HG03342 (cell line): ENCODE measurements at regions not wholly inside any gene's neighbourhood (a gene's known extent, or its start where the extent isn't known, plus 50 kb on each side); places are given as distances from the start of the nearest gene placed in this dataset.

Experiments used
- ATAC-seq: cut with Tn5 transposase; IDR thresholded peaks from one replicate; pipeline ENCODE4 v1.9.1; 2021; ENCODE audit warnings: mild to moderate bottlenecking, moderate library complexity; ENCODE audit not compliant: unreplicated experiment

DNA sequence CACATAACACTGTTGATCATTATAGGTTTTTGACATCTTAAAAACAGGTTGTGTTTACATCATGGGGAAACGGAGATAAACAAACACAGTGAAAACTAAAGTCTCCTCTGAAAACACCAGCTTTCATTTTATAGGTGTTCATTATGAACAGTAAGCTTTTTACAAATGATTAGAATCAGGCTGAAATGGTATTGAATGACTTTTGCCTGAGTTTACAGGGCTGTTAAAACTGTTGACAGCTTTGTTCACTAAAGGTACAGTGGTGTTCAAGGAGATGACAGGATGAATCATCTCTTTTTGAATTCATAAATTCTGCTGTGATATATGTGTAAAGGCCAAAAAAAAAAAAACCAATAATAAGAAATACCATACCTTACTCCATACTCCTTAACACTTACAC lies 184.6 kb upstream of the CNTN5 start:
- ATAC-seq = no peak

DNA sequence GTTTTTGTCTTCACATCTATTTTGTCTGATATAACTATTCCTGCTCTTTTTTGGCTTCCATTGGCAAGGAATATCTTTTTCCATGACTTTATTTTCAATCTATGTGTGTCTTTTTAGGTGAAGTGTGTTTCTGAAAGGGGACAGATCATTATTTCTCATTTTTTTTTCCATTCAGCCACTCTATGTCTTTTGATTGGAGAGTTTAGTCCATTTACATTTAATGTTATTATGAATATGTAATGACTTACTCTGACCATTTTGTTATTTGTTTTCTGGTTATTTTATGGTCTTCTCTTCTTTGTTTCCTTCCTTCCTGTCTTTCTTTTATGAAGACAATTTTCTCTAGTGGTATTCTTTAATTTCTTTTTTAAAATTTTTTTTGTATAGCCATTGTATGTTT lies 178.6 kb upstream of the CNTN5 start:
- no peak for ATAC-seq

DNA sequence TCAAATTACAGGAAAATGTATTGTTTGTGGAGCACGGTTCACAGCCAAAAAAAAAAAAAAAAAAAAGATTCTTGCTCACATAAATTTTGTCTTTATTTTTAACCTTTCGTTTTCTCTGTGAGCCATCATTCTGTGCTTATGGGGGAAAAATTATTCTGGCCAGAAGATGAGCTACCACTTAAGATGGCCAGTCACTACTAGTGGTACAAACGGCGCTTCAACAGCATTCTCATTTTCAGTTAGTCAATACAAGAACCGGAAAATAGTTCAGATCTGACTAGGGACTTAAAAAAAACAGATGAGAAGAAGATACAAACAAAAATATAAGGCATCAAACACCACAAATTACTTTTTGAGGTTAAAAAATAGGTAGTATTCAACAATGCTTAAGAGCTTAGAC lies 158.6 kb upstream of the CNTN5 start:
- no peak for ATAC-seq

DNA sequence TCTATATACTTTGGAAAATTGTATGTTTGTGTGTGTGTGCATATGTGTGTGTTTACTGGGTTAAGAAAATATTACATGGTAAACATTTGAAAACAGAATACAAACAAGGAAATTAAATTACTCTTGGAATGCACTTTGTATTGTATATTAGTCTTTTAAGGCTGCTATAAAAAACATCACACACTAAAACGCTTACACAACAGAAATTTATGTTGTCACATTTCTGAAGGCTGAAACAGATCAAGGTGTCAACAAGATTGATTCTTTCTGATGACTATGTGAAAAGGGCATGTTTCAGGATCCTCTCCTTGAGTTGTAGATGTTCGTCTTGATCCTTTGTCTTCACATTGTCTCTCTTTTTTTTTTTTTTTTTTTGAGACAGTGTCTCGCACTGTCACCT lies 149.1 kb upstream of the CNTN5 start:
- ATAC-seq = no peak

DNA sequence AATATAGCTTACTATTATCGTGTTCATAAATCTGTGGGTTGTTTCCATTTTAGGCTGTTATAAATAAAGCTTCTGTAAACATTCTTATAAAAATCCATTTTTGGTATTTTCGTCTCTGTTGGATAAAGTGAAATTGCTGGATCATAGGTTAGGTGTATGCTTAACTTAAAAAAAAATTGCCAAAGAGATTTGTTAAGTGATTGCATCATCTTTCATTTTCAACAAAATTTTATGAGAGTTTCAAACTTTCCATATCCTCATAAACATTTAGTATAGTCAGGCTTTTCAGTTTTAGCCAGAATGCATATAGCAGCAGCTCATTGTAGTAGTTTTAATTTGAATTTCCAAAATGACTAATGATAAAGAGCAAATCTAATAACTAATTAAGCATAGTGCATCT lies 146.7 kb upstream of the CNTN5 start:
- ATAC-seq = no peak

DNA sequence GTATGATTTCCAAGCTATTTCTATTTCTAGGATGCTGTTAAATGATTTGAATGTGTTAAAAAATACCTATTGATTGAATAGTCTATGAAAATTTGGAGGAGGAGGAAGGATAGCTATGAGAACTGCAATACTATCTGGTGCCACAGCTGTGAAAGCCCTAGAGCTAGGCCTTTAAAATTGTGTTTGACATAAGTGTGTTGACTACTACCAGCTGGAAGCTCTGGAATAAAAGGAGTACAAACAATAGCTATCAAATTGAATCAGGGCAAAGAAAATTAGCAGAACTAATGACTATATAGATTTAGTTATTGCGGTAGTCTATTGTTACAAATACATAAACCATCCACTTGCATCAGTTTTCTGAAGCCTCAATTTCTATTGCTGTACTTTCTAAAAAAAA lies 124.8 kb upstream of the CNTN5 start:
- ATAC-seq = no peak

DNA sequence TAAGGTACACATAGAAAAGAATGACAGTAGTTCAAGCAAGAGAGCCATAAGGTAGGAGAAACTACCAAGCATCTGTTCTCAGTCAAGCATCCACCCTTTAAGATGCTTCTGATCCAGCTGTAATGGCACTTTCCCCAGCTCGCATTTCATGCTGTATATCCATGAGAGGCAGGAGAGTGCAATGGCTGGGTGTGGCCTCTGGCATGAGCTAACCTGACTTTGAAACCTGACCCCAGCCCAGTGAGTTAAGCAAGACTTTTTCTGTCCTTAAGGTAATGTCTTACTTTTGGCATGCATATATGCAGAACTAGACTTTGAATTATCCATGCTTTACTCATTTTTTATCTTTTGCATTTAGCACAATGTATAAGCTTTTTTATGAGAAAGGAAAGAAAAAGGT lies 79.8 kb upstream of the CNTN5 start:
- ATAC-seq = no peak

DNA sequence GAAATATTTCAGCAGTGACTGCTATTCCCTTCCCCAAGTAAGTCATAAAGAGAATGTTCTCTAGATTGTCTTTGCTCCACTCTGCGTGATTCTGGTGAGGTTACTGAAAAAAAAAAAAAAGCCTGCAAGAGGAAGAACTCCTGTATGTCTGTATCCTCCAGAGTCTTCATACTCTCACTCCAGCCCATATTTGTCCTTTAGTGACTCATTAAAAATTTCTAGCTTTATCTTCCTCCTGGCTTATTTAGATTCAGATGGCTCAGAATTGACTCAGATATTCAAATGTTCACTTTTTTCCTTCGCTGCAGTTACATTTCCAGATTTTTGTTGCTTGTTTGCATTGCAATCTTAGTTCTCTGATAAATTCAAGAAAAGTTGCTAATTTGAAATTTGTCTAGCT lies 76.3 kb upstream of the CNTN5 start:
- ATAC-seq = no peak

DNA sequence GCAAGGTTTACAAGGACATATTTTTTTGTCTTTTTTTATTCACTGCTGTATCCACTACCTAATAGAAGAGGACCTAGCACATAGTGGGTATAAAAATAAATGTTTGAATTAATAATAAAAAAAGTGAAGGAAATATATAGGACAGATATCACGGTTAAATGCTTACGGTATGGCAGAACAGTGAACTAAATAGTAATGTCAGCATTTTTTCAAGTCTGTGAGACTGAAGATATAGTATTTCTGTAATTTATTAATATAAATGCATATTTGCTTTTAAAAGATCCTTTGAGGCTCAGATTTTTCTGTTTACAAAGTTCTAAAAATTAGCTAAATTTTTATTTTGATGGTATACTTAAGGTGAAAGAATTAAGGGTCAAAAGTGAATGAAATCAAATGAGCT lies 68.6 kb upstream of the CNTN5 start:
- no peak for ATAC-seq

DNA sequence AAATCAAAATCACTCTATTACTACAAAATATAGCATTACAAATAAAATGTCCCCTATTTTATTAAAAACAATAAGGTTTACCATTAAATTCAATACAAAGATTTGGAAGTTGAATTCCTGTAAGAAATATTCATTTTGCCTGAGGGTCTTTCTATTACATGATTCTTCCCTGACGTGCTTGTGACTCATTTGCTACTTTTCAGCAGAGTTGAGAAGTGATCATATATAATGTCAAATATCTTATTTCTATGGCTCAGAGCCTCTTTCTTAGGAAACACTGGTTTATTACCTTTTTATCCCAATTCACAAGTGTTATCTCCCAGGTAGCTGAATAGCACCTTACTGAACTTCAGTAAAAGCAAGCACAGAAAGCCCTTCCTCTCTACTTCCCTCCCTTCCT lies 65.2 kb upstream of the CNTN5 start:
- ATAC-seq = no peak

DNA sequence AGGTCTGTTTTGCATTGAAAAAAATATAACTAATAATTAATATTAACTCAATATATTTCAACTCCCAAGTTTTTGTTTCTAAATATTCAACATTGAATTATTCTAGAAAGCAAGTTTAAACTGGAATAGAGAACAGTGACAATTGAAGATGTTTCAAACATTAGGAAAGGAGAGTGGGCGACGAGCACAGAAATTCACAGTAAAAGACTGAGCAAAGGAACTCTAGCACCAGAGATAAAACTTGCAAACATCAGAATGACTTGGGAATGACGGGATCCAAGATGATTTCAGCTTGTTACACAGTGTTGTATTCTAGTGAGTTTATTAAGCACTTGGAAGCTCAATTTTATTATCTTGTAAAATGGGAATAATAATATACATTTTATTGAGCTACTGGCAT lies 56.6 kb upstream of the CNTN5 start:
- ATAC-seq = no peak

DNA sequence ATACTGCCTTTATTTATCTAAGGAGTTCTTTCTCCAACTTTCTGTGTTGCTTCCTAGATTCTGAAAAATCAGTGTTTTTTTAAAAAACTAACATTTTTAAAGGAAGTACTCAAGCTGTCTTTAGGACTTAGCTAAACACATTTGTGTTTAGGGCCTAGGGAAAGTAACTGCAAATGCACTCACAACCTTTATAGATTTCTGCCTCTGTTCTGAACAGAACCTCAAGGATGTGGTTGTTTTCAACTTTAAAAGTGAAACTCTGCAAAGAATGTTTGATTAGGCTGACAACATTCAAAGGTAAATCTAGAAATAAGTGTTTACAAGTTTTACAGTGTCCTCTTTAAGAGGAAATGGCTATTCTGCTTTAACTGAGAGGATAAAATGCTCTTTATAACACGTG lies 55.4 kb upstream of the CNTN5 start:
- ATAC-seq = no peak

DNA sequence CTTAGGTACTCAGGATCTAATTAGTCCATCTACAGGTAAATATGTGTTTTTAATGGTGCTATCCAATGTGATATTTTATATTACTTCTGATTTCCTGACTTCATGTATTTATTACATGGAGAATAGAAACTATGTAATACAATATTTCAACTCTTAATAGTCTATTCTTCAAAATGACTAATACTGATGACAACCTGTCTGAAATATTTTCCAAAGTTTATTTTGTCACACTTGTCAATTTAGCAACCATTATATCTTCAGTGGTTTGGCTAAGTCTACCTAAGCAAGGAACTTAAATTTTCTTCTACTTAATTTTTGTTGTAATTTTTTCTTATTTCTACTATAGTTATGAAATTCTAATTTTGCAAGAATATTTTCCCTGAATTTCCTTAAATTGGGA lies 55.0 kb upstream of the CNTN5 start:
- no peak for ATAC-seq

DNA sequence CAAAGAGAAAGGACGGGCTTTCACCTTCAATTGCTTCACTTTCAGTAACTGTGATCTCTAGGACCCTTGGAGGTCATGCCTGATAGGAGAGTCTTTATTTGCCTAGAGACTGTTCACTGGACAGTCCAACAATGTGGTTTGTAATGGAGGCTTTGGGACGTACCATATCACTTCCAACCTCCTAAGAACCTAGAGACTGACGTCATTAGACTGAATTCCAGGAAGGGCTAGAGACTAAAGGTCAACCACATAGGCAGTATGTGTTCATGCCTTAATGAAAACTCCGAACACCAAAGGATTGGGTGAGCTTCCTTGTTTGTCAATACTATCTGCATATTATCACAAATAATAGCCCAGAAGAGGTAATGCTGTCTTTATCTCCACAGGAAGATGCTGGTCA lies 53.7 kb upstream of the CNTN5 start:
- no peak for ATAC-seq
